SK-N-SH (cell line): ENCODE measurements at regions not wholly inside any gene's neighbourhood (a gene's known extent, or its start where the extent isn't known, plus 50 kb on each side); places are given as distances from the start of the nearest gene placed in this dataset.

Experiments used
- CTCF ChIA-PET: fragments of 300-600, 350-600 bp; formaldehyde crosslinking; extraction: SDS; loops from one replicate; lab custom pipeline; 2021; lab: Yijun Ruan, JAX
- POLR2A ChIA-PET: fragments of 350-600 bp; sonication (Branson Sonifier 250); formaldehyde crosslinking; extraction: SDS; loops from one replicate; lab custom pipeline; 2020; ENCODE audit warnings: antibody characterized with exemption, inconsistent platforms; lab: Yijun Ruan, JAX
- DNase-seq: peaks from one replicate; pipeline ENCODE4 v3.0.0; 2012
- H2AFZ ChIP-seq: fragments of 200-600 bp; sonication (generic); 2 replicates; pipeline ENCODE4 v1.8.1; 2016; ENCODE audit warnings: antibody characterized with exemption, mild to moderate bottlenecking, low read depth
- H3F3A ChIP-seq: fragments of 200-600 bp; sonication (generic); replicated peaks from 2 replicates; pipeline ENCODE3; 2016; ENCODE audit warnings: antibody characterized with exemption, mild to moderate bottlenecking; ENCODE audit not compliant: insufficient read depth
- H3K27ac ChIP-seq, 2 experiments: fragments of 200-500 bp in 1 of 2; fragments of 200-600 bp in 1 of 2; sonication (Bioruptor generic) in 1 of 2; sonication (generic), shearing (Covaris generic) in 1 of 2; 2 replicates each; pipeline versions ENCODE4 v1.5.1 to v1.6.1; 2014 to 2016; ENCODE audit warnings: low read depth in 2 of 2, inconsistent platforms in 1 of 2, low read length in 1 of 2, mild to moderate bottlenecking in 1 of 2, mixed read lengths in 1 of 2
- H3K27me3 ChIP-seq: fragments of 200-600 bp; sonication (generic), shearing (Covaris generic); 2 replicates; pipeline ENCODE4 v1.6.1; 2016; ENCODE audit warnings: mixed run types; ENCODE audit not compliant: insufficient read depth
- H3K36me3 ChIP-seq, 2 experiments: fragments of 200-500 bp in 1 of 2; fragments of 200-600 bp in 1 of 2; sonication (Bioruptor generic) in 1 of 2; sonication (generic) in 1 of 2; replicated peaks in 1 of 2; 2 replicates each; pipeline versions ENCODE3 to v1.5.1; 2014 to 2016; ENCODE audit warnings: low read length in 1 of 2, mild to moderate bottlenecking in 1 of 2; ENCODE audit not compliant: insufficient read depth in 2 of 2, control insufficient read depth in 1 of 2
- H3K4me1 ChIP-seq, 2 experiments: fragments of 200-500 bp in 1 of 2; fragments of 200-600 bp in 1 of 2; sonication (Bioruptor generic) in 1 of 2; sonication (generic), shearing (Covaris generic) in 1 of 2; 2 replicates each; pipeline versions ENCODE4 v1.5.1 to v1.6.1; 2014 to 2016; ENCODE audit warnings: low read depth in 1 of 2, low read length in 1 of 2, mixed run types in 1 of 2; ENCODE audit not compliant: insufficient read depth in 2 of 2, control insufficient read depth in 1 of 2
- H3K4me2 ChIP-seq: fragments of 200-600 bp; sonication (generic), shearing (Covaris generic); 2 replicates; pipeline ENCODE4 v1.6.1; 2017; ENCODE audit warnings: mixed run types
- H3K4me3 ChIP-seq, 2 experiments: fragments of 200-500 bp in 1 of 2; fragments of 200-600 bp in 1 of 2; sonication (Bioruptor generic) in 1 of 2; sonication (generic), shearing (Covaris generic) in 1 of 2; 2 replicates each; pipeline versions ENCODE4 v1.5.1 to v1.8.1; 2014 to 2016; ENCODE audit warnings: low read depth in 2 of 2, inconsistent platforms in 1 of 2, low read length in 1 of 2, mild to moderate bottlenecking in 1 of 2, mixed read lengths in 1 of 2, moderate library complexity in 1 of 2
- H3K79me2 ChIP-seq: fragments of 200-600 bp; sonication (generic); 2 replicates; pipeline ENCODE4 v1.8.1; 2017; ENCODE audit warnings: mild to moderate bottlenecking; ENCODE audit not compliant: insufficient read depth
- H3K9ac ChIP-seq: fragments of 200-600 bp; sonication (generic); 2 replicates; pipeline ENCODE4 v1.6.1; 2017; ENCODE audit warnings: mixed run types
- H3K9me2 ChIP-seq: fragments of 200-600 bp; sonication (generic); 2 replicates; pipeline ENCODE4 v1.6.1; 2017; ENCODE audit warnings: mixed run types
- H3K9me3 ChIP-seq: fragments of 200-600 bp; sonication (generic); 2 replicates; pipeline ENCODE4 v1.6.1; 2017; ENCODE audit warnings: mixed run types, mild to moderate bottlenecking, moderate library complexity
- H4K20me1 ChIP-seq: fragments of 200-600 bp; sonication (generic); 2 replicates; pipeline ENCODE4 v1.6.1; 2017; ENCODE audit warnings: mild to moderate bottlenecking, mixed run types; ENCODE audit not compliant: insufficient read depth
- ELF1 ChIP-seq: IDR thresholded peaks from 2 replicates; pipeline ENCODE4 v1.4.0; 2012
- EP300 ChIP-seq, 2 experiments: IDR thresholded peaks; 2 replicates each; pipeline versions ENCODE4 v1.4.0 to v1.6.1; 2012; ENCODE audit warnings: borderline replicate concordance in 1 of 2, low read depth in 1 of 2, low read length in 1 of 2
- FOXJ3 ChIP-seq: sonication (generic); formaldehyde crosslinking; IDR thresholded peaks from 2 replicates; pipeline ENCODE4 v1.5.1; 2020; ENCODE audit warnings: mild to moderate bottlenecking, missing genetic modification reagents
- FOXM1 ChIP-seq: IDR thresholded peaks from 2 replicates; pipeline ENCODE4 v1.4.0; 2012; ENCODE audit warnings: low read depth, mild to moderate bottlenecking
- NFIC ChIP-seq: IDR thresholded peaks from 2 replicates; pipeline ENCODE4 v1.4.0; 2012; ENCODE audit warnings: borderline replicate concordance
- NRF1 ChIP-seq: IDR thresholded peaks from 2 replicates; pipeline ENCODE4 v1.6.1; 2012; ENCODE audit warnings: low read depth, mild to moderate bottlenecking, low read length
- RFX5 ChIP-seq: IDR thresholded peaks from 2 replicates; pipeline ENCODE4 v1.6.1; 2012; ENCODE audit warnings: mild to moderate bottlenecking, improper control_type of control experiment, low read length
- YY1 ChIP-seq: IDR thresholded peaks from 2 replicates; pipeline ENCODE4 v1.4.0; 2012; ENCODE audit warnings: low read depth, mild to moderate bottlenecking
- WGBS: methylation state at CpG from one replicate; pipeline ENCODE4 v1.1.6; 2017; ENCODE audit warnings: low lambda C conversion rate; 5-methylcytosine and 5-hydroxymethylcytosine counted together

GRCh38 chr1:8201331-8201861 lies 116.5 kb upstream of the SLC45A1 start:
- Histone ChIP-seq H3K9me2 (no peaks in the 10 kb centered on the region), H3K9me3 (no peaks in the 10 kb centered on the region), H3K27ac (no peak overlapping the region; a peak in 1 of 4 replicates), H3K79me2 (no peaks in the 10 kb centered on the region), H3K4me3 (no peak overlapping the region), H3K4me1 (peaks cover 5% of the 10 kb centered on the region in 2 experiments; a peak in 2 of 4 replicates), H3K36me3 (no peaks in the 10 kb centered on the region), H4K20me1 (no peaks in the 10 kb centered on the region), H3F3A (peaks cover 10% of the 10 kb centered on the region), H3K27me3 (no peaks in the 10 kb centered on the region), H2AFZ (no peak overlapping the region), H3K4me2 (no peak overlapping the region), H3K9ac (no peak overlapping the region)
- POLR2A ChIA-PET, result no interaction called here
- CTCF ChIA-PET, result no interaction called here
- 75% methylated on average over 8 of the region's 10 CpGs for WGBS
- no peak for TF ChIP-seq EP300 (IDR thresholded peaks at IDR 0.05; ENCODE audit: borderline replicate concordance in 1 of 2, low read depth in 1 of 2, low read length in 1 of 2)
- TF ChIP-seq YY1, result no peak
- no peak for TF ChIP-seq NRF1
- DNase-seq, result no peak

DNA sequence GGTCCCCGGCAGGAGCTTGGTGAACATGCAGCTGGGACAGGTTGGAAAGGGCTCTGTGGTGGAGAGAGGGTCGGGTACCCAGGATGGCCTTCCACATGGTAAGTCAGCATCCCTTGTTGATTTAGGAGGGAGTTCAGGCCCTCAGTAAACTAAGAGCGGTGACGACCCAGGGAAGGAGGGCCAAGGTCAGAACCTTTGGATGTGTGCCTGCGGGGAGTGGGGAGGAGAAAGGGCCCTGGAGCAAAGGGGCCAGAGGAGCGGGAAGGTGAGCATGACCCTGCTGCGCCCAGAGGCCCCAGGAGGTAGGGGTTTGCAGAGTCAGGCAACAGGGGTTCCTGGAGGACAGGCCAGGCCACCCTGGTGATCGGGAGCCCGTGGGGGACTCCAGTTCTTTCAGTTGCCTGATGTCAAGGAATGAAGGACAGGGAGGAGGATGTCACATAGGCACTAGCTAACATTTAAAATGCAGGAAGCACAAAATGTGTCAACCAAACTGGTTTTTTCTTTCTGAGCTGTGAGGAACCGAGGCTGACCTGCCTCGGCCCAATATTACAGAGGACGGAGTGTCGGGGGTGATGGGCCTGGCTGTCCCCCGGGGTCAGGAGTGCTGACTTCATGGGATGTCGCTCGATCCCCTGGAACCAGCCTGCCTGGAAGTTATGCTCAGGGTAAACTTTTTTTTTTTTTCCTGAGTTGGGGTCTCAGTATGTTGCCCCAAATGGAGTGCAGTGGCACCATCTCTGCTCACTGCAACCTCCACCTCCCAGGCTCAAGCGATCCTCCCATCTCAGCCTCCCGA lies 117.4 kb upstream of the SLC45A1 start:
- H3K9me2 ChIP-seq, result no peaks in the 10 kb centered on the region
- peaks cover 5% of the 10 kb centered on the region in 2 experiments; a peak in 2 of 4 replicates for H3K4me1 ChIP-seq
- H3K4me3 ChIP-seq, result no peak overlapping the region
- POLR2A ChIA-PET, result no interaction called here
- no peaks in the 10 kb centered on the region for H3K9me3 ChIP-seq
- no peak overlapping the region for H3K27ac ChIP-seq
- no peaks in the 10 kb centered on the region for H3K79me2 ChIP-seq
- no peak overlapping the region for H2AFZ ChIP-seq
- no peaks in the 10 kb centered on the region for H4K20me1 ChIP-seq
- H3K4me2 ChIP-seq, result no peak overlapping the region
- no peaks in the 10 kb centered on the region for H3K27me3 ChIP-seq
- CTCF ChIA-PET, result no interaction called here
- DNase-seq, result no peak
- H3F3A ChIP-seq, result peaks cover 10% of the 10 kb centered on the region
- no peak overlapping the region for H3K9ac ChIP-seq
- no peaks in the 10 kb centered on the region for H3K36me3 ChIP-seq
- TF ChIP-seq FOXJ3 (no peak), FOXM1 (no peak), RFX5 (no peak), ELF1 (no peak)
- whole genome bisulfite sequencing, result 90% methylated on average over 18 of the region's 18 CpGs

GRCh38 chr1:8198522-8198921 lies 119.4 kb upstream of the SLC45A1 start:
- POLR2A ChIA-PET, result no interaction called here
- no peaks in the 10 kb centered on the region for H3K27me3 ChIP-seq
- no peaks in the 10 kb centered on the region for H3K79me2 ChIP-seq
- no peaks in the 10 kb centered on the region for H3K36me3 ChIP-seq
- WGBS, result 94% methylated on average over 6 of the region's 6 CpGs
- H3K9me3 ChIP-seq, result no peaks in the 10 kb centered on the region
- peaks cover 5 to 8% of the 10 kb centered on the region in 2 experiments; a peak in 3 of 4 replicates for H3K4me1 ChIP-seq
- no peaks in the 10 kb centered on the region for H4K20me1 ChIP-seq
- H3K9me2 ChIP-seq, result no peaks in the 10 kb centered on the region
- no peak overlapping the region for H2AFZ ChIP-seq
- no peak overlapping the region for H3K4me2 ChIP-seq
- DNase-seq, result no peak
- H3K9ac ChIP-seq, result no peak overlapping the region
- CTCF ChIA-PET, result no interaction called here
- no peak overlapping the region for H3K27ac ChIP-seq
- H3F3A ChIP-seq, result peaks cover 11% of the 10 kb centered on the region
- H3K4me3 ChIP-seq, result no peak overlapping the region
- no peak for TF ChIP-seq NRF1
- TF ChIP-seq NFIC, result no peak
